Nephron (organoid): ENCODE measurements at regions not wholly inside any gene's neighbourhood (a gene's known extent, or its start where the extent isn't known, plus 50 kb on each side); places are given as distances from the start of the nearest gene placed in this dataset.

Experiments used
- H3K27ac Mint-ChIP-seq, 3 experiments: 2 replicates each; pipeline ENCODE4 v1.8.0; 2020; ENCODE audit warnings: mixed read lengths in 3 of 3, mild to moderate bottlenecking in 2 of 3, moderate library complexity in 1 of 3
- H3K27me3 Mint-ChIP-seq: 2 replicates; pipeline ENCODE4 v1.8.0; 2021; ENCODE audit warnings: low read depth, mild to moderate bottlenecking, moderate library complexity, mixed read lengths
- H3K36me3 Mint-ChIP-seq: 2 replicates; pipeline ENCODE4 v1.8.0; 2020; ENCODE audit warnings: low read depth, mixed read lengths
- H3K4me1 Mint-ChIP-seq: 2 replicates; pipeline ENCODE4 v1.8.0; 2020; ENCODE audit warnings: mixed read lengths
- H3K4me3 Mint-ChIP-seq, 3 experiments: 2 replicates each; pipeline ENCODE4 v1.8.0; 2020; ENCODE audit warnings: mild to moderate bottlenecking in 3 of 3, mixed read lengths in 3 of 3, moderate library complexity in 2 of 3
- H3K9me3 Mint-ChIP-seq: 2 replicates; pipeline ENCODE4 v1.8.0; 2020; ENCODE audit warnings: mixed read lengths
- CTCF ChIP-seq, 3 experiments: fragments of 200-600 bp; sonication (generic); IDR thresholded peaks; one replicate each; pipeline ENCODE4 v1.5.0; 2021; ENCODE audit warnings: antibody characterized with exemption in 3 of 3; ENCODE audit not compliant: unreplicated experiment in 3 of 3

GRCh38 chr3:944786-945185 lies 148.0 kb upstream of the CNTN6 start:
- H3K36me3 Mint-ChIP-seq, result no peaks in the 10 kb centered on the region
- TF ChIP-seq CTCF (IDR thresholded peaks at IDR 0.05; ENCODE audit: unreplicated experiment in 3 of 3), result no peak
- H3K4me1 Mint-ChIP-seq, result no peaks in the 10 kb centered on the region
- no peak overlapping the region for H3K27ac Mint-ChIP-seq
- H3K9me3 Mint-ChIP-seq, result peaks cover 8% of the 10 kb centered on the region
- H3K27me3 Mint-ChIP-seq, result no peaks in the 10 kb centered on the region
- H3K4me3 Mint-ChIP-seq, result no peak overlapping the region

- Mint-ChIP-seq H3K27me3 (no peaks in the 10 kb centered on the region), H3K36me3 (no peaks in the 10 kb centered on the region)
- TF ChIP-seq CTCF (IDR thresholded peaks at IDR 0.05; ENCODE audit: unreplicated experiment in 3 of 3), result no peak
These were observed 147.1 kb upstream of the CNTN6 start for GRCh38 chr3:945738-946137.

GRCh38 chr3:952906-953305 lies 139.9 kb upstream of the CNTN6 start:
- Mint-ChIP-seq H3K9me3 (no peaks in the 10 kb centered on the region), H3K4me1 (no peaks in the 10 kb centered on the region), H3K36me3 (no peaks in the 10 kb centered on the region), H3K27me3 (no peaks in the 10 kb centered on the region), H3K27ac (no peak overlapping the region), H3K4me3 (no peak overlapping the region)
- TF ChIP-seq CTCF (IDR thresholded peaks at IDR 0.05; ENCODE audit: unreplicated experiment in 3 of 3), result no peak

More at GRCh38 chr3:945738-946137, 147.1 kb upstream of the CNTN6 start:
- no peak overlapping the region for H3K4me3 Mint-ChIP-seq
- H3K27ac Mint-ChIP-seq, result no peak overlapping the region
- peaks cover 4% of the 10 kb centered on the region for H3K9me3 Mint-ChIP-seq
- no peaks in the 10 kb centered on the region for H3K4me1 Mint-ChIP-seq

- Mint-ChIP-seq H3K36me3 (no peaks in the 10 kb centered on the region), H3K4me1 (peaks cover 19% of the 10 kb centered on the region), H3K27ac (no peak overlapping the region), H3K27me3 (peaks cover 3% of the 10 kb centered on the region), H3K4me3 (no peak overlapping the region), H3K9me3 (peaks cover 13% of the 10 kb centered on the region)
- no peak for TF ChIP-seq CTCF (IDR thresholded peaks at IDR 0.05; ENCODE audit: unreplicated experiment in 3 of 3)
These were observed 129.6 kb upstream of the CNTN6 start for GRCh38 chr3:963255-963654.

- H3K4me1 Mint-ChIP-seq, result peaks cover 19% of the 10 kb centered on the region
- H3K36me3 Mint-ChIP-seq, result no peaks in the 10 kb centered on the region
These were observed 129.1 kb upstream of the CNTN6 start for GRCh38 chr3:963755-964154.

More at GRCh38 chr3:963755-964154, 129.1 kb upstream of the CNTN6 start:
- H3K27me3 Mint-ChIP-seq, result peaks cover 3% of the 10 kb centered on the region
- H3K27ac Mint-ChIP-seq, result no peak overlapping the region
- H3K9me3 Mint-ChIP-seq, result peaks cover 13% of the 10 kb centered on the region
- no peak for TF ChIP-seq CTCF (IDR thresholded peaks at IDR 0.05; ENCODE audit: unreplicated experiment in 3 of 3)
- no peak overlapping the region for H3K4me3 Mint-ChIP-seq
